ENCODE measurements at regions not wholly inside any gene's neighbourhood (a gene's known extent, or its start where the extent isn't known, plus 50 kb on each side); places are given as distances from the start of the nearest gene placed in this dataset.

DNA sequence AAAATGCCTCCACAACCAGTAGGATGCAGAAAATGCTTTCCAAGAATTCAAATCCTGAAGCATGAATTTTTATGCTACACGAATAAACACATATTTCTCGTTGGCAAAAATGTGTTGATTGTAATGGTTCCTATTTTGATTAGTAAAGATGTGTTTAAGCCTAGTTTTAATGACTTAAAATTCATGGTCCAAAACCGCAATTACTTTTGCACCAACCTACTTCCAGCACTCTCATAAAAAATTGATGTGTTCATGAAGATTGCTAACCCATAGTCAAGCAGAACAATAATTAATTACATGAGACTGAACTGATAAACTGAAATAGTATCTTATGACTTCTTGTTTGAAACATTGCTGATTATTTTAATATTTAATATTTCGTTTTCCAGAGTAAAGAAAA lies 828.8 kb downstream of the CCSER2 start:
- ChIA-PET POLR2A (ENCODE audit: low non-redundant PET) (no interaction called here), CTCF (interaction anchor here (0.5 kb wide), 1 partner anchor 297 kb away, joined by 3 read pairs; no protein-coding TSS in a partner anchor)
- H3K27ac ChIP-seq: no peak overlapping the region
- DNase-seq (ENCODE audit: low spot score): no peak
- TF ChIP-seq, protein P1, sequence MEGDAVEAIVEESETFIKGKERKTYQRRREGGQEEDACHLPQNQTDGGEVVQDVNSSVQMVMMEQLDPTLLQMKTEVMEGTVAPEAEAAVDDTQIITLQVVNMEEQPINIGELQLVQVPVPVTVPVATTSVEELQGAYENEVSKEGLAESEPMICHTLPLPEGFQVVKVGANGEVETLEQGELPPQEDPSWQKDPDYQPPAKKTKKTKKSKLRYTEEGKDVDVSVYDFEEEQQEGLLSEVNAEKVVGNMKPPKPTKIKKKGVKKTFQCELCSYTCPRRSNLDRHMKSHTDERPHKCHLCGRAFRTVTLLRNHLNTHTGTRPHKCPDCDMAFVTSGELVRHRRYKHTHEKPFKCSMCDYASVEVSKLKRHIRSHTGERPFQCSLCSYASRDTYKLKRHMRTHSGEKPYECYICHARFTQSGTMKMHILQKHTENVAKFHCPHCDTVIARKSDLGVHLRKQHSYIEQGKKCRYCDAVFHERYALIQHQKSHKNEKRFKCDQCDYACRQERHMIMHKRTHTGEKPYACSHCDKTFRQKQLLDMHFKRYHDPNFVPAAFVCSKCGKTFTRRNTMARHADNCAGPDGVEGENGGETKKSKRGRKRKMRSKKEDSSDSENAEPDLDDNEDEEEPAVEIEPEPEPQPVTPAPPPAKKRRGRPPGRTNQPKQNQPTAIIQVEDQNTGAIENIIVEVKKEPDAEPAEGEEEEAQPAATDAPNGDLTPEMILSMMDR (conservative IDR thresholded peaks at IDR 0.05; ENCODE audit: low read depth): no peak

DNA sequence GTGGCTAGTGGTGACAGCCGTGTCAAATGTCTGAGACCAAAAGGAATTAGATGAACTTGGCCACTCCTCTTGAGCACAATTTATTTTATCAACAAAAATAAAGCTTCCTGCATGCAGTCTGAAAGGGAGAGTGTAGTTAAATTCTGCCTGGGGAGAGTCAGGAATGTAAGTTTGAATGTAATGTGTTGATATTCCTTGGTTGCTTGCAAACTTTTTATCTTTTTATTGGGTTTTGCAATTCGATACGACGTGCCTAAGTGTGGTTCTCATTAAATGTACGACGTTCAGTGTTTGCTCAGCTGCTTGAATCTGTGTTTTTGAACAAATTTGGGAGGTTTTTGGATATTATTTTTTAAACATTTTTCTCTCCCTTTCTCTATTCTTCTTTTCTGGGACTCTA lies 839.9 kb downstream of the CCSER2 start:
- TF ChIP-seq, protein P1 (conservative IDR thresholded peaks at IDR 0.05; ENCODE audit: low read depth): no peak
- ChIA-PET POLR2A (ENCODE audit: low non-redundant PET) (no interaction called here), CTCF (interaction anchor here (0.6 kb wide), 1 partner anchor 11 kb away, joined by 3 read pairs; no protein-coding TSS in a partner anchor)
- H3K27ac ChIP-seq: no peak overlapping the region
- DNase-seq (ENCODE audit: low spot score): no peak

DNA sequence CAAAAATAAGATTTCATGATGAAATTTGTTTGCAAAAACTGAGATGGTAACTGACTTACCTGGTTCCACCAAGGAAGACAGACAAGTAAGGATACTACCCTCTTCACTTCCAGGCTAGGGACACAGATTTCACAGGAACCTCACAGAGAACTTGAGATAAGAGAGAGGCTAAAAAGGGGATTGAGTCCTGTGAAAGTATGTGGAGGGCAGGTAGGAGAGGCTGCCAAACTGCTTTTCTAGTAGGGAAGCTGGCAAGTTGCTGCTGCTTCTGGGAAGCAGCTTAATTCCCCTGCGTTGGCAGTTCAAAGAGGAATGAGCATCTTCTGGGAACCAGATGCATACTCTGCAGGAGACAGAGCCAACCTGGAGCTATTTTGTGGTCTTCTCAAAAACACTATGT lies 841.6 kb downstream of the CCSER2 start:
- TF ChIP-seq, protein P1 (conservative IDR thresholded peaks at IDR 0.05; ENCODE audit: low read depth): no peak
- ChIA-PET CTCF (no interaction called here), POLR2A (ENCODE audit: low non-redundant PET) (no interaction called here)
- H3K27ac ChIP-seq: no peak overlapping the region
- no peak for DNase-seq (ENCODE audit: low spot score)

DNA sequence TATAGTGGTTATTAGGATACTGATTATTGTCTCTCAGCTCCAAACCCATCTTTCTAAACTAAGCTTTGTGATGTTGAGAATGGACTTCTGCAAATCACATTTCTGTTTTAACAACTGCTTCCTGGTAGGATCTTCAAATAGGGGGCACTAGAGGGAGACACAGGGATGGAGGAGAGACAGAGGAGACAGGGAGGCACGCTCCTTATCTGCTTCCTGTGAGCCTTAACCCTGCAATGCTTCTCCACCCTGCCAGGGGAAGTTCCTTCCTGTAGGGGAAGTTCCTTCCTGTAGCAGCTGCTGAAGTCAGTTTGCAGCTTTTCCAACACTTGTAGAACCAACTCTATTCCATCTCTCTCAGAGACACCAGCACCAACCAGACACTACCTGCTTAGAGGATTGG lies 847.2 kb downstream of the CCSER2 start:
- TF ChIP-seq, protein P1 (conservative IDR thresholded peaks at IDR 0.05; ENCODE audit: low read depth): no peak
- no peak overlapping the region for H3K27ac ChIP-seq
- POLR2A ChIA-PET (ENCODE audit: low non-redundant PET): no interaction called here
- CTCF ChIA-PET: interaction anchor here (0.6 kb wide), 1 partner anchor 616 kb away, joined by 3 read pairs; no protein-coding TSS in a partner anchor
- DNase-seq (ENCODE audit: low spot score): no peak

DNA sequence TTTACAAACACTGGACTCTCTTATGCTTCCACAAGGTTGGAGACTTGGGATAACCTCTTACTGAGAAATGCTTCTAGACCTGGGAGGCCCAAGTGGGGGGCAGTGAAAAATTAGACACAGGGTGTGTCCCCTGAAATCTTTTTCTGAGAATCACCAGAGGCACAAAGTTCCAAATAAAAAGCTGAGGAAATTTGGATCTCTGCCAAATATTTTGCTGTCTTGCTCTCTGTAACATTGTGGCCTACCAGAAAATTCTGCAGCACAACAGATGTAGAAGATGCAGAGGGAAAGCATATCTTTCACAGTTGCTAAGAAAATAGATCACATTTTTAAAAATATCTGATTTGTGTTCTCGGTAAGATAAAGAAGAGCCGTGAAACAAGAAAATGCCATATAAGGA lies 849.4 kb downstream of the CCSER2 start:
- DNase-seq (ENCODE audit: low spot score): no peak
- H3K27ac ChIP-seq: no peak overlapping the region
- ChIA-PET CTCF (no interaction called here), POLR2A (ENCODE audit: low non-redundant PET) (no interaction called here)
- TF ChIP-seq, protein P1 (conservative IDR thresholded peaks at IDR 0.05; ENCODE audit: low read depth): no peak

DNA sequence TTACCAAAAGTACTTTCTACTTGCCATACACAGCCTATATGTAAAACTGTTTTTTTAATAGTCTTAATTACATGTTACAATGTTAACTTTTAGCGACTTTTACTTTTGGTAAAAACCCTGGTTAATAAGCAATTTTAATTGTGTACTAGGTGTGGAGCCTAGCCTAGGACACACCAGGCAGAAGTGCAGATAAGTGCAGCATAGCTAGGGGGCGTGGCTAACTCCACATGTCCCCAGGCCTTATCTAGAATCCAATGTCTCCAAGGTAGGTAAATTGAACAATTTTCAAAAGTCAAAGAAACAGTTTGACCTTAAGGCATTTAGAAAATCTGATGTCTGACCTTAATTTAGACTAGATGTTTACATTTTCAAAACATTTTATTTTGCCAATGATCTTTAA lies 858.7 kb downstream of the CCSER2 start:
- no peak overlapping the region for H3K27ac ChIP-seq
- DNase-seq (ENCODE audit: low spot score): no peak
- TF ChIP-seq, protein P1 (conservative IDR thresholded peaks at IDR 0.05; ENCODE audit: low read depth): no peak
- ChIA-PET POLR2A (ENCODE audit: low non-redundant PET) (no interaction called here), CTCF (no interaction called here)
